IMR-90 (cell line): ENCODE measurements at regions not wholly inside any gene's neighbourhood (a gene's known extent, or its start where the extent isn't known, plus 50 kb on each side); places are given as distances from the start of the nearest gene placed in this dataset.

Experiments used
- ATAC-seq: fragments of 200-7000 bp; cut with Tn5 transposase; 2 replicates; pipeline ENCODE4 v1.9.1; 2020; ENCODE audit warnings: low read depth, mild to moderate bottlenecking, moderate library complexity
- BruUV-seq: library from RNA; stranded (reverse); fragments of 400-500 nt; replicated peaks from 2 replicates; lab custom pipeline; 2021; lab: Mats Ljungman, UMichigan
- CTCF ChIA-PET: fragments of 300-600 bp; formaldehyde crosslinking; extraction: SDS; loops from one replicate; lab custom pipeline; 2021; ENCODE audit warnings: antibody characterized with exemption; lab: Yijun Ruan, JAX
- POLR2A ChIA-PET: fragments of 300-600 bp; sonication (Branson Sonifier 250); formaldehyde crosslinking; loops from one replicate; lab custom pipeline; 2022; ENCODE audit warnings: antibody characterized with exemption; ENCODE audit not compliant: unreplicated experiment; lab: Charles Lee
- DNase-seq: peaks from one replicate; pipeline ENCODE4 v3.0.0; 2013
- H2AFZ ChIP-seq: replicated peaks from 2 replicates; pipeline ENCODE3; 2013; ENCODE audit warnings: low read length, mild to moderate bottlenecking; ENCODE audit not compliant: poor library complexity
- H2AK5ac ChIP-seq: 2 replicates; pipeline ENCODE4 v1.6.1; 2013; ENCODE audit warnings: low read depth, low read length, inconsistent platforms
- H2AK9ac ChIP-seq: replicated peaks from 2 replicates; pipeline ENCODE3; 2013; ENCODE audit warnings: mild to moderate bottlenecking, low read depth, low read length, moderate library complexity; ENCODE audit not compliant: poor library complexity
- H2BK120ac ChIP-seq: 2 replicates; pipeline ENCODE4 v1.6.1; 2013; ENCODE audit warnings: low read depth, low read length, inconsistent platforms
- H2BK15ac ChIP-seq: 3 replicates; pipeline ENCODE4 v1.6.1; 2013; ENCODE audit warnings: low read depth, low read length, inconsistent platforms
- H2BK20ac ChIP-seq: 2 replicates; pipeline ENCODE4 v1.6.1; 2013; ENCODE audit warnings: low read depth, mild to moderate bottlenecking, inconsistent platforms, low read length, moderate library complexity
- H2BK5ac ChIP-seq: 2 replicates; pipeline ENCODE4 v1.6.1; 2013; ENCODE audit warnings: mild to moderate bottlenecking, low read depth, low read length, inconsistent platforms; ENCODE audit not compliant: poor library complexity, severe bottlenecking
- H3K14ac ChIP-seq: replicated peaks from 2 replicates; pipeline ENCODE4 v1.6.1; 2013; ENCODE audit warnings: low read depth, low read length, inconsistent platforms
- H3K18ac ChIP-seq: 2 replicates; pipeline ENCODE4 v1.6.1; 2013; ENCODE audit warnings: low read depth, low read length, control low read depth
- H3K23ac ChIP-seq: 2 replicates; pipeline ENCODE4 v1.6.1; 2013; ENCODE audit warnings: low read depth, low read length, inconsistent platforms
- H3K27ac ChIP-seq: 2 replicates; pipeline ENCODE4 v1.5.1; 2013; ENCODE audit warnings: mild to moderate bottlenecking, control low read depth, low read length; ENCODE audit not compliant: insufficient read depth
- H3K27me3 ChIP-seq: 2 replicates; pipeline ENCODE4 v1.6.1; 2013; ENCODE audit warnings: low read length; ENCODE audit not compliant: control insufficient read depth, insufficient read depth
- H3K36me3 ChIP-seq: 2 replicates; pipeline ENCODE4 v1.6.1; 2013; ENCODE audit warnings: low read length, mixed read lengths; ENCODE audit not compliant: control insufficient read depth, insufficient read depth
- H3K4ac ChIP-seq: 2 replicates; pipeline ENCODE4 v1.6.1; 2013; ENCODE audit warnings: low read depth, low read length, inconsistent platforms
- H3K4me1 ChIP-seq: 2 replicates; pipeline ENCODE4 v1.6.1; 2013; ENCODE audit warnings: low read length, mixed read lengths; ENCODE audit not compliant: control insufficient read depth, insufficient read depth
- H3K4me2 ChIP-seq: 2 replicates; pipeline ENCODE4 v1.6.1; 2013; ENCODE audit warnings: low read depth, mild to moderate bottlenecking, control low read depth, low read length, moderate library complexity
- H3K4me3 ChIP-seq: 2 replicates; pipeline ENCODE4 v1.5.1; 2013; ENCODE audit warnings: low read depth, mild to moderate bottlenecking, control low read depth, low read length, moderate library complexity; ENCODE audit not compliant: insufficient read depth
- H3K56ac ChIP-seq: 2 replicates; pipeline ENCODE4 v1.6.1; 2013; ENCODE audit warnings: low read length, inconsistent platforms; ENCODE audit not compliant: insufficient read depth; ENCODE audit errors: extremely low read depth
- H3K79me1 ChIP-seq, 2 experiments: 2 replicates each; pipeline ENCODE4 v1.6.1; 2013; ENCODE audit warnings: low read length in 2 of 2, inconsistent platforms in 1 of 2, low read depth in 1 of 2
- H3K9ac ChIP-seq: 2 replicates; pipeline ENCODE4 v1.6.1; 2013; ENCODE audit warnings: low read depth, low read length, control low read depth
- H3K9me1 ChIP-seq: 2 replicates; pipeline ENCODE4 v1.6.1; 2013; ENCODE audit warnings: low read length, inconsistent platforms; ENCODE audit not compliant: insufficient read depth
- H3K9me3 ChIP-seq: 2 replicates; pipeline ENCODE4 v1.6.1; 2013; ENCODE audit warnings: low read length; ENCODE audit not compliant: control insufficient read depth, insufficient read depth
- H4K20me1 ChIP-seq: 2 replicates; pipeline ENCODE4 v1.6.1; 2013; ENCODE audit warnings: low read length, inconsistent platforms; ENCODE audit not compliant: insufficient read depth
- H4K5ac ChIP-seq: 2 replicates; pipeline ENCODE4 v1.6.1; 2013; ENCODE audit warnings: mild to moderate bottlenecking, low read depth, low read length, control low read depth
- H4K8ac ChIP-seq, 2 experiments: 2 replicates each; pipeline ENCODE4 v1.6.1; 2013; ENCODE audit warnings: low read depth in 2 of 2, low read length in 2 of 2, control low read depth in 1 of 2, inconsistent platforms in 1 of 2
- H4K91ac ChIP-seq: 2 replicates; pipeline ENCODE4 v1.6.1; 2013; ENCODE audit warnings: low read depth, low read length, inconsistent platforms; ENCODE audit not compliant: insufficient read depth
- CEBPB ChIP-seq: IDR thresholded peaks from 2 replicates; pipeline ENCODE4 v1.6.1; 2012; ENCODE audit warnings: low read depth, low read length, improper control_type of control experiment
- CHD1 ChIP-seq: IDR thresholded peaks from 2 replicates; pipeline ENCODE4 v1.6.1; 2012; ENCODE audit warnings: low read depth, low read length, improper control_type of control experiment
- CTCF ChIP-seq: conservative IDR thresholded peaks from 2 replicates; pipeline ENCODE4 v1.5.1; 2012; ENCODE audit warnings: mild to moderate bottlenecking, low read depth, low read length, improper control_type of control experiment
- MAFK ChIP-seq: IDR thresholded peaks from 2 replicates; pipeline ENCODE4 v1.6.1; 2012; ENCODE audit warnings: low read depth, low read length, improper control_type of control experiment
- MAZ ChIP-seq: IDR thresholded peaks from 2 replicates; pipeline ENCODE4 v1.6.1; 2012; ENCODE audit warnings: low read depth, mild to moderate bottlenecking, low read length, improper control_type of control experiment, moderate library complexity, borderline replicate concordance
- MXI1 ChIP-seq: IDR thresholded peaks from 2 replicates; pipeline ENCODE4 v1.6.1; 2012; ENCODE audit warnings: low read depth, mild to moderate bottlenecking, low read length, moderate library complexity, borderline replicate concordance
- NFE2L2 ChIP-seq: fragments of 150-350 bp; IDR thresholded peaks from 2 replicates; pipeline ENCODE4 v1.6.1; 2016; ENCODE audit warnings: low read depth, mild to moderate bottlenecking, low read length
- RAD21 ChIP-seq: IDR thresholded peaks from 2 replicates; pipeline ENCODE4 v1.6.1; 2012; ENCODE audit warnings: low read length, improper control_type of control experiment
- RCOR1 ChIP-seq: IDR thresholded peaks from 2 replicates; pipeline ENCODE4 v1.6.1; 2012; ENCODE audit warnings: mild to moderate bottlenecking, low read length, improper control_type of control experiment; ENCODE audit not compliant: insufficient replicate concordance
- RFX5 ChIP-seq: IDR thresholded peaks from 2 replicates; pipeline ENCODE4 v1.8.0; 2012; ENCODE audit warnings: low read depth, mild to moderate bottlenecking, low read length, moderate library complexity
- SMC3 ChIP-seq: fragments of 150-350 bp; IDR thresholded peaks from 2 replicates; pipeline ENCODE4 v1.6.1; 2016; ENCODE audit warnings: low read depth, mild to moderate bottlenecking, antibody characterized with exemption, low read length, moderate library complexity
- WGBS, 2 experiments: methylation state at CpG; one replicate each; pipeline versions ENCODE4 v1.1.5 to v1.1.7; 2013; ENCODE audit warnings: missing lambda C conversion rate in 2 of 2; ENCODE audit not compliant: insufficient read length in 1 of 2; ENCODE audit errors: extremely low coverage in 2 of 2; 5-methylcytosine and 5-hydroxymethylcytosine counted together
- dilution Hi-C: fragments of 300-500 bp; cut with HindIII; formaldehyde crosslinking; loops from one replicate; pipeline ENCODE4 v1.14.3; 2018; ENCODE audit warnings: low sequenced_read_pairs; ENCODE audit not compliant: unreplicated experiment
- in situ Hi-C: fragments of 300-500 bp; cut with MboI; formaldehyde crosslinking; loops from 3 replicates; pipeline ENCODE4 v1.14.3; 2019; ENCODE audit warnings: low sequenced_read_pairs, inconsistent platforms, mixed read lengths
- intact Hi-C: fragments of 100-400 bp; cut with micrococcal nuclease; formaldehyde crosslinking; loops from 2 replicates; pipeline ENCODE4 v1.10.0; 2022

- H3K4me3 ChIP-seq: no peak overlapping the region
- H2BK20ac ChIP-seq: no peak overlapping the region
- POLR2A ChIA-PET: no interaction called here
- no peak overlapping the region for H2AK9ac ChIP-seq
- H3K23ac ChIP-seq: no peak overlapping the region
- DNase-seq: no peak
- H2AFZ ChIP-seq: no peak overlapping the region
- H4K91ac ChIP-seq: no peak overlapping the region
- no peak overlapping the region for H3K56ac ChIP-seq
- H3K14ac ChIP-seq: no peak overlapping the region
- H4K8ac ChIP-seq: no peak overlapping the region
- no peaks in the 10 kb centered on the region for H3K79me1 ChIP-seq
- no peak for ATAC-seq
- no peak overlapping the region for H3K4ac ChIP-seq
- H3K27me3 ChIP-seq: no peaks in the 10 kb centered on the region
- H4K5ac ChIP-seq: no peak overlapping the region
- TF ChIP-seq SMC3 (no peak), CTCF (no peak), CEBPB (no peak), RAD21 (no peak), RFX5 (no peak), RCOR1 (no peak), MAFK (no peak), MXI1 (no peak), NFE2L2 (no peak), MAZ (no peak), CHD1 (no peak)
- BruUV-seq: no TSS peak
- peaks cover 6% of the 10 kb centered on the region for H3K4me1 ChIP-seq
- H2BK5ac ChIP-seq: no peak overlapping the region
- H2BK120ac ChIP-seq: no peak overlapping the region
- H3K36me3 ChIP-seq: no peaks in the 10 kb centered on the region
- in situ Hi-C loops (no loop called here), intact Hi-C loops (no loop called here), dilution Hi-C loops (no loop called here)
- H3K18ac ChIP-seq: no peak overlapping the region
- H3K4me2 ChIP-seq: no peak overlapping the region
- no peak overlapping the region for H2AK5ac ChIP-seq
- no peak overlapping the region for H2BK15ac ChIP-seq
- H3K9me3 ChIP-seq: no peaks in the 10 kb centered on the region
- no peaks in the 10 kb centered on the region for H4K20me1 ChIP-seq
- no peak overlapping the region for H3K9ac ChIP-seq
- CTCF ChIA-PET: interaction anchor here (0.6 kb wide), 1 partner anchor 41 kb away, joined by 5 read pairs; no protein-coding TSS in a partner anchor
- WGBS, 2 experiments: no CpG with 5 or more reads among the region's 2 CpGs
- H3K9me1 ChIP-seq: no peaks in the 10 kb centered on the region
- H3K27ac ChIP-seq: no peak overlapping the region
Observed at GRCh38 chr1:96541491-96541890, 180.1 kb upstream of the PTBP2 start.
